Gastrocnemius medialis (tissue), 4 donors: ENCODE measurements at regions not wholly inside any gene's neighbourhood (a gene's known extent, or its start where the extent isn't known, plus 50 kb on each side); places are given as distances from the start of the nearest gene placed in this dataset.

ENCODE experiments used
- CTCF ChIP-seq, 5 experiments: fragments of 450-650 bp in 3 of 5; fragments of 200-600 bp in 2 of 5; sonication (generic) in 2 of 5; IDR thresholded peaks in 4 of 5; conservative IDR thresholded peaks in 1 of 5; 1 replicate in 4 of 5; 2 replicates in 1 of 5; pipeline ENCODE4 v1.5.1; 2016 to 2019; ENCODE audit warnings: antibody characterized with exemption in 5 of 5, mild to moderate bottlenecking in 3 of 5, moderate library complexity in 3 of 5
- POLR2A ChIP-seq, 2 donors: fragments of 450-650 bp; IDR thresholded peaks; one replicate each; pipeline ENCODE4 v1.6.1; 2017; ENCODE audit warnings: antibody characterized with exemption in 2 of 2, mild to moderate bottlenecking in 2 of 2, moderate library complexity in 2 of 2

GRCh38 chr3:23741036-23741706, 64.6 kb upstream of the UBE2E1 start:
- TF ChIP-seq CTCF (IDR thresholded peaks at IDR 0.05 in 4 of 5, conservative IDR thresholded peaks at IDR 0.05 in 1 of 5), result no peak
- no peak for TF ChIP-seq POLR2A (IDR thresholded peaks at IDR 0.05)
